CD4-positive, alpha-beta T cell treated with Interferon alpha-2 for 1 hour (primary cell): ENCODE measurements at regions not wholly inside any gene's neighbourhood (a gene's known extent, or its start where the extent isn't known, plus 50 kb on each side); places are given as distances from the start of the nearest gene placed in this dataset.
"Not testable (repeated sequence)": the region's sequence is repeated elsewhere in the genome, so short reads cannot be mapped to it uniquely, and the experiment has no call there.

Experiments
- DNase-seq, 2 donors: peaks; one replicate each; pipeline ENCODE4 v3.0.0-alpha.2; 2020 to 2022

- no peak for DNase-seq
Observed at GRCh38 chr1:221204055-221204833, 325.0 kb downstream of the HLX start.

GRCh38 chr1:221206076-221206475 is 326.8 kb downstream of the HLX start:
- DNase-seq = no peak

- DNase-seq = no peak
Observed at GRCh38 chr1:221212926-221213325, 333.7 kb downstream of the HLX start.

GRCh38 chr1:221217029-221217428 is 337.8 kb downstream of the HLX start:
- DNase-seq = no peak

GRCh38 chr1:221223281-221223680 is 344.0 kb downstream of the HLX start:
- no peak for DNase-seq

GRCh38 chr1:221227460-221227859 is 348.2 kb downstream of the HLX start:
- no peak for DNase-seq

GRCh38 chr1:221227872-221228337 is 348.7 kb downstream of the HLX start:
- no peak for DNase-seq

GRCh38 chr1:221228594-221228993 is 349.4 kb downstream of the HLX start:
- DNase-seq = no peak

GRCh38 chr1:221230605-221231004 is 351.4 kb downstream of the HLX start:
- DNase-seq = no peak

- DNase-seq = no peak
Observed at GRCh38 chr1:221234791-221235190, 355.5 kb downstream of the HLX start.

GRCh38 chr1:221237587-221237986 is 358.3 kb downstream of the HLX start:
- no peak for DNase-seq

GRCh38 chr1:221239181-221239580 is 359.9 kb downstream of the HLX start:
- no peak for DNase-seq

GRCh38 chr1:221239792-221240191 is 360.5 kb downstream of the HLX start:
- no peak for DNase-seq

- no peak for DNase-seq
Observed at GRCh38 chr1:221240690-221241089, 361.4 kb downstream of the HLX start.

- no peak for DNase-seq
Observed at GRCh38 chr1:221241157-221241556, 361.9 kb downstream of the HLX start.

GRCh38 chr1:221241592-221241991 is 362.3 kb downstream of the HLX start:
- DNase-seq = no peak

GRCh38 chr1:221246067-221246466 is 366.8 kb downstream of the HLX start:
- no peak for DNase-seq

GRCh38 chr1:221246628-221247415 is 367.6 kb downstream of the HLX start:
- no peak for DNase-seq

- DNase-seq = no peak
Observed at GRCh38 chr1:221251580-221251979, 372.3 kb downstream of the HLX start.

- no peak for DNase-seq
Observed at GRCh38 chr1:221254813-221255212, 375.6 kb downstream of the HLX start.

- no peak for DNase-seq
Observed at GRCh38 chr1:221256773-221257172, 377.5 kb downstream of the HLX start.

- DNase-seq = not testable (repeated sequence)
Observed at GRCh38 chr1:221257548-221257947, 378.3 kb downstream of the HLX start.

GRCh38 chr1:221262677-221263076 is 383.4 kb downstream of the HLX start:
- not testable (repeated sequence) for DNase-seq
